Fibroblast of villous mesenchyme (primary cell): ENCODE measurements at regions not wholly inside any gene's neighbourhood (a gene's known extent, or its start where the extent isn't known, plus 50 kb on each side); places are given as distances from the start of the nearest gene placed in this dataset.

Experiments
- DNase-seq: peaks from one replicate; pipeline ENCODE4 v3.0.0-alpha.2; 2010; ENCODE audit warnings: low read depth
- H3K4me3 ChIP-seq: 2 replicates; pipeline ENCODE4 v1.5.1; 2011; ENCODE audit warnings: low read depth, mild to moderate bottlenecking, low read length
- CTCF ChIP-seq: IDR thresholded peaks from 2 replicates; pipeline ENCODE4 v1.5.1; 2012; ENCODE audit warnings: low read depth, mild to moderate bottlenecking, low read length; ENCODE audit not compliant: insufficient read depth

DNA sequence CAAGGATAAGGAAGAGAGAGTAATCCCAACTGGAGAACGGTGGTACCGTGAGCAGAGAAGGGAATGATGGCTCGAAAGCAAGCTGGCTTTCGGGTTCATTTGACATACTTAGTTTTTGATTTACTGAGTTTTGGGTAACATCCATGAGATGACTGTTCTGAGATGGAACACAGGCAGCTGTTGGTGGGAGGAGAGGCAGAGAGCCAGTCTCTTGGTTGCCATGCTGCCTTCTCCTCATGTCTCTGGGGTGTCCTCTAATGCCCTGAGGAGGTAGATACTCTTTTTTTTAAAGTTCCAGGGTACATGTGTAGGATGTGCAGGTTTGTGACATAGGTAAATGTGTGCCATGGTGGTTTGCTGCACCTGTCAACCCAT, 76.4 kb upstream of the NRP1 start:
- DNase-seq = no peak
- no peak for TF ChIP-seq CTCF
- H3K4me3 ChIP-seq = no peak overlapping the region

DNA sequence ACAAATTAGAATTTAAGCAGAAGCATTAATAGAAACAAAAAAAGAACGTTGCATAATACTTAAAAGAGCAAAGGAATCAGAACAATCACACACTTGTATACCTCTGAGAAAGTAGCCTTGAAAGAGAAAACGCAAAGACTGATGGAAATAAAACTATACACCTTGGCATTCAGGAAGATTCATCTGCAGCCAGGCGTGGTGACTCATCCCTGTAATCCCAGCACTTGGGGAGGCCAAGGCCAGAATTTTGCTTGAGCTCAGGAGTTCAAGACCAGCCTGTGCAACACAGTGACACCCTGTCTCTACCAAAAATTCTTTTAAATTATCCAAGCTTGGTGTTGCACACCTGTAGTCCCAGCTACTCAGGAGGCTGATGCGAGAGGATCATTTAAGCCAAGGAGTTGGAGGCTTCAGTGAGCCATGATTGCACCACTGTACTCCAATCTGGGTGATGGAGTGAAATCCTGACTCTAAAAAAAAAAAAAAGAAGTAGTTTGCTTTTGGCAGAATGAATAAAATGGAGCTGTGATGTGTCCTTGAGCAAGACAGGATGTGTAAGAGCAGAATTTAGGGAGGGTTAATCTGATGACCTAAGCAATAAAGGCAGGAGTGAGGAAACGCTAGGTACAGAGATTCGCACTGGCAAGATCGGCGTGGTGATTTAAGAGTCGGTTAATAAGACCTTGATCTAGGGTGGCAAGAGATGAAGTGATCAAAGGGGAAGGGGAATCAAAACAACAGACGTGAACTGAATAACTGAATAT, 75.8 kb upstream of the NRP1 start:
- H3K4me3 ChIP-seq = no peak overlapping the region
- no peak for TF ChIP-seq CTCF
- no peak for DNase-seq

DNA sequence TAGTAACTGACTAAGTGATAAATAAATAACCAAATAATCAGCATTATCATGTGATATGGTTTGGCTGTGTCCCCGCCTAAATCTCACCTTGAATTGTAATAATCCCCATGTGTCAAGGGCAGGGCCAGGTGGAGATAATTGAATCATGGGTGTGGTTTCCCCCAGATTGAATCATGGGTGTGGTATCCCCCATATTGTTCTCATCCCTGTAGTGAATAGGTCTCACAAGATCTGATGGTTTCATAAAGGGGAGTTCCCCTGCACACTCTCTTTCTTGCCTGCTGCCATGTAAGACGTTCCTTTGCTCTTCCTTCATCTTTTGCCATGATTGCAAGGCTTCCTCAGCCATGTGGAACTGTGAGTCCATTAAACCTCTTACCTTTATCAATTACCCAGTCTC, 72.1 kb upstream of the NRP1 start:
- no peak overlapping the region for H3K4me3 ChIP-seq
- no peak for DNase-seq
- no peak for TF ChIP-seq CTCF

DNA sequence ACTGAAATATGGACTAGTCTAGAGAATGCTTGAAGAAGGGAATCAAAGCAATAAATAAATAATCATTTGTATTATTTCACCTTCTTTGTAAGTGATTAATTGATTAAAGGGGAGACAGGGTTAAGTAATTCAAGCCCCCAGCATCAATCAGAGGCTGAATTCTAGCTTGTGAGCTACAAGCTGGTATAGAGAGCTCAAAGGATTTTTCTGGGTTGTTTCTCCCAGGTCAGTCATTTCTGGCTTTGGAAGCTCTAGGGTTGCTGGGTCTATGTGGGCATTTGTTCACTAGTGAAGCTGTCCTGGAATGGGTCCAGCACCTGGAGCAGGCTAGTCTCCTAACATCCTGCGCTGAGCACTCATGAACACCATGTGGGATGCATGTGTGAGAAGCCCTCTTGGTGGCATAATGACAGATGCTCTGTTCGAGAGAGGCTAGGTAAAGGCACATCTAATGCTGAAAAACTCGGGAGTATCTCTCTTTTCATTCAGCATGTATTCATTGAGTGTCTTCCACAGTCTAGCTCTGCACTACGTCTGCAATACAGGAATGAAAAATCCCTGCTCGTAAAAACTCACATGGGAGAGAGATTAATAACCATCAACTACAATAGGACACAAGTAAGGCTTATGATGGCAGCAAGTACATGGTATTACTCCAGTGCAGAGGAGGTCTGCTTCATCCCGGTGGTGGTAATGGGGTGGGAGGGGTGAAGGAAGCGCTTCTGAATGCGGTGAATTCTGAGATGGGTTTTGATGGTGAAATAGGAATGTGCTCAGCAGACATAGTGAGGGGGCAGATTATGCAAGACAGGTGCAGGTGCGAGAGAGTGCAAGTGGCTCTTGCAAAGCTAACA, 68.0 kb upstream of the NRP1 start:
- no peak overlapping the region for H3K4me3 ChIP-seq
- no peak for DNase-seq
- no peak for TF ChIP-seq CTCF

- no peak for DNase-seq
- no peak for TF ChIP-seq CTCF
Observed at GRCh38 chr10:33401300-33401699, 66.8 kb upstream of the NRP1 start.

GRCh38 chr10:33398796-33399195, 64.3 kb upstream of the NRP1 start:
- no peak overlapping the region for H3K4me3 ChIP-seq
- no peak for DNase-seq
- no peak for TF ChIP-seq CTCF

More at GRCh38 chr10:33401300-33401699, 66.8 kb upstream of the NRP1 start:
- no peak overlapping the region for H3K4me3 ChIP-seq
